Tibial nerve (tissue), 3 donors: ENCODE measurements at regions not wholly inside any gene's neighbourhood (a gene's known extent, or its start where the extent isn't known, plus 50 kb on each side); places are given as distances from the start of the nearest gene placed in this dataset.

Experiments
- CTCF ChIP-seq, 5 experiments: fragments of 200-600 bp in 3 of 5; fragments of 450-650 bp in 2 of 5; sonication (generic) in 3 of 5; IDR thresholded peaks; one replicate each; pipeline ENCODE4 v1.5.1; 2016 to 2019; ENCODE audit warnings: antibody characterized with exemption in 5 of 5, mild to moderate bottlenecking in 3 of 5, moderate library complexity in 2 of 5
- POLR2A ChIP-seq, 2 donors: fragments of 450-650 bp; IDR thresholded peaks; one replicate each; pipeline ENCODE4 v1.6.1; 2017; ENCODE audit warnings: antibody characterized with exemption in 2 of 2, mild to moderate bottlenecking in 2 of 2, moderate library complexity in 2 of 2

- TF ChIP-seq CTCF (IDR thresholded peaks at IDR 0.05), result no peak
- no peak for TF ChIP-seq POLR2A (IDR thresholded peaks at IDR 0.05)
These were observed 311.0 kb upstream of the JARID2 start for GRCh38 chr6:14934844-14935243.
